GM21447 (cell line): ENCODE measurements at regions not wholly inside any gene's neighbourhood (a gene's known extent, or its start where the extent isn't known, plus 50 kb on each side); places are given as distances from the start of the nearest gene placed in this dataset.

Experiments
- ATAC-seq: cut with Tn5 transposase; IDR thresholded peaks from one replicate; pipeline ENCODE4 v1.9.1; 2021; ENCODE audit not compliant: unreplicated experiment

- ATAC-seq = no peak
These were observed 66.8 kb upstream of the NRP1 start for GRCh38 chr10:33401300-33401699.

- ATAC-seq = no peak
These were observed 64.3 kb upstream of the NRP1 start for GRCh38 chr10:33398796-33399195.

DNA sequence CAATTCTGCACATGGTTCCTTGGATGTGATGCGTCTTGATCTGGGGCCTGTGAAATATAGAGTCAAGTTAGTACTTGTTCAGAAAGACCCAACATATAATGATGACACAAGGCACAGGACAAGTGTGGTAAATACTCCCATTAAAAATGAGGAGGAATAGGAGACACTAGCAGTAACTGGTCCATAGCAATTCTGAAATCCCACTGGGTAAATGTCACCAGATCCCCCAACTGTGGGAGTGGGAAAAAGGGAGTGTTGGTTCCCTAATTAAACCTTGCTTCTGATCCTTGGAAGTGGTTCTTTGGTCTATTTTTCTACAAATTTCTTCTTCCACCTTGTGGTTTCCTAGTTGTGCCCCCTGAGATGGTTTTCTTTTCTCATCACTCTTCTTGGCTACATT is 62.5 kb upstream of the NRP1 start:
- ATAC-seq = no peak

DNA sequence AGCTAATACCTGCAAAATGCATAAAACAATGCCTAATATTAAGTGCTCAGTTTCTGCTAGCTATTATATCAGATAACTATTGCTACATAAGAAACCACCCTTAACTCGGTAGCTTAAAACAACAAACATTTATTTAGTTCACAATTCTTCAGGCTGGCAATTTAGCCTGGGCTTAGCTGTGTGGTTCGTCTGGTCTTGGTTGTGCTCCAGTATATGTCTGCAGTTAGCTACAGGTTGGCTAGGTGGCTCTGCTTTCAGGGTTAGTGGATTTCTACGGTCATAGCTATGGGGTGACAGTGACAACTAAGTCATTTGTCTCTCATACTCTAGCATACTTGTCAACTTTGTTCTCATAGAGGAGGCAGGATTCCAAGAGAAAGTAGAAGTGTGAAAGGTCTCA is 61.8 kb upstream of the NRP1 start:
- ATAC-seq = no peak

- ATAC-seq = no peak
These were observed 60.7 kb upstream of the NRP1 start for GRCh38 chr10:33395201-33395600.

GRCh38 chr10:33392706-33393105 is 58.2 kb upstream of the NRP1 start:
- ATAC-seq = no peak

- no peak for ATAC-seq
These were observed 57.4 kb upstream of the NRP1 start for GRCh38 chr10:33391611-33392465.

DNA sequence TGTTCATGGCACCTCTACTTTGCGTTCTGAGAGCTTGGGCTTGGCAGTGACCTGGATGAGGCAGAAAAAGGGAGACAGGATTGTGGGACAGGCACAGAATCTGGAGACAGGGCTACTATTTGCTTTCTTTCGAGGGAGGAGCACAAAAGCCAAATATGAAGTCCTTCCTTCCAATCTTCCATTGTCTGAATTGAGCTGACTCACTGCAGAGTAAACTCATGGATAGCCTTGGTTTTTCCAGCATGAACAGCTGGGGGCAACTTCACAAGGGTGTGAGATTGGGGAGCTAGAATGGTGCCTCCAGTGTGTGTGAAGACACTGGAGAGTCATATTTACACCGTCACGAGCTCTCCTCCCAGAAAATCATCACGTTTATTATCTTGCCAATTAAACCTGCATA is 55.6 kb upstream of the NRP1 start:
- ATAC-seq = no peak

DNA sequence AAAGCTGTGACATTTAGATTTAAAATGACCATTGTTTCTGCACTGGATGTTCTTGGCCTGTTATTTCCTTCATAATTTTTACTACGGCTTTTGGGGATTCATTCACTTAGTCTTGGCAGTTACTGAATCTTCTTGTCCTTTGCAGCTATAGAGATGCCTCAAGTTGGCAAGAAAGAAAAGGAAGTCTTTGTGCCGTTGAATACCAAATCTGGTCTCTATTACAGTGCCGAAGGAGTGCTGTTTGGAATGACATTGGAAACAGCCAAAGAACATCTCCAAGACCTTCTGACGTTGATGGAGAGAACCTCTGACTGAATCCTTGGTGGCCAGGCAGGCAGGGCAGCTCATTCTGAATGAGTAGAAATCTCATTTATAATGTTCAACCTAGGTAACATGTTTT is 54.3 kb upstream of the NRP1 start:
- no peak for ATAC-seq

GRCh38 chr10:33388382-33388781 is 53.9 kb upstream of the NRP1 start:
- no peak for ATAC-seq

DNA sequence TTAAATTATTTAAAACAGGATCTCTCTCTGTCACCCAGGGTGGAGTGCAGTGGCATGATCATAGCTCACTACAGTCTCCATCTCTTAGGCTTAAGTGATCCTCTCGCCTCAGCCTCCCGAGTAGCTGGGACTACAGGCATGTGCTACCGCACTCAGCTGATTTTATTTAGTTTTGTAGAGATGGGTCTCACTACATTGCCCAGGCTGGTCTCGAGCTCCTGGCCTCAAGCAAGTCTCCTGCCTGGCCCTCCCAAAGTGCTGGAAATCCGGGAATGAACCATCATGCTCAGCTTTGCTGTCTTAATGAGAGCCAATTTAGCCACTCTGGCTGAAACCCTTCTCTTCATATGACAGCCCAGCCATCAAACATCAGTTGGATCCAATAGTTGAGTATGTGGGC is 53.3 kb upstream of the NRP1 start:
- ATAC-seq = no peak

DNA sequence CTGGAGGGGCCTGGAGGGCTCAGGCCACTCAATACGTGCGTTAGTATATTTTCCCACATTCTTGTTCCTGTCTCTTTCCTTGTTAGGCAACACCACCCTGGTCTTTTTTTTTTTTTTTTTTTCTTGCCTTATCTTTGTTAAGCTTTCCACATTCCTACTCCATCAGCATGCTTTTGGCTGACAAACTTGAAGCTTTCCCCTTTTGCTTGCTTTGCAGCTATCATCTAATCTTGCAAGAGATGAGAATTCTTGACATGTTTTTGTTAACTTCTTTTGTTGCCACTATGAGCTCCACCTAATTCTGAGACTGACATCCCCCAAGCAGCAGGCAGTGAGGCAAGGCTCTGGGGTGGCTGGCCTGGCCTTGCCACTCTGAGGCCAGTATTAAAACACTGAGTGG is 52.5 kb upstream of the NRP1 start:
- no peak for ATAC-seq

DNA sequence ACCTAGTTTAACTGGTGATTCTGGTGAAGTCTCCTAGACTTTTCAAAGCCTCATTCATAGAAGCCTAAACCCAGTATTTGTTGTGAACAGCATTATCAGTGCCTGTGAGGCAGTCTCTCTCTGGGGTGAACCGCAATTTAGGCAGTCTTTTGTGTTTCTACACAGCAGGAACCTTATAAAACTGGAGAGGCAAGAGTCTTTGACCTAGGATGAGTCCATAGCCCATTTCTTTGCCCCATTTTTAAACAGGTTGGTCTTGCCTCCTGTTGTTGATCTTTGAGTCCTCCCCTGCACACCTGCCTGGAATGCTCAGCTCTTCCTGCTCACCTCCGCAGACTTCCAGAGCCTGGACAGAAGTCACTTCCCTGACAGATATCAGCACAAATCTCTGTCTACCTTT is 51.2 kb upstream of the NRP1 start:
- ATAC-seq = no peak

GRCh38 chr10:33385015-33385414 is 50.5 kb upstream of the NRP1 start:
- ATAC-seq = no peak
